ENCODE measurements at regions not wholly inside any gene's neighbourhood (a gene's known extent, or its start where the extent isn't known, plus 50 kb on each side); places are given as distances from the start of the nearest gene placed in this dataset.

GRCh38 chr12:88706286-88706685 is 126.0 kb upstream of the KITLG start:
- H3K4me1 ChIP-seq (ENCODE audit: control insufficient read depth in 2 of 3, insufficient read depth in 2 of 3, low read depth in 1 of 3, low read length in 3 of 3), result no peaks in the 10 kb centered on the region
- intact Hi-C loops (cut with DNase I), result no loop called here
- FAIRE-seq, result no peak

GRCh38 chr12:88703790-88704189 is 123.5 kb upstream of the KITLG start:
- TF ChIP-seq CTCF (IDR thresholded peaks at IDR 0.05; ENCODE audit: borderline replicate concordance, extremely low read depth, insufficient read depth), result no peak
- H3K9me3 ChIP-seq (ENCODE audit: control insufficient read depth in 2 of 3, insufficient read depth in 1 of 3, low read length in 3 of 3), result peaks cover 0 to 7% (median 0%) of the 10 kb centered on the region in 3 donors
- DNase-seq, result no peak
- no peak overlapping the region for H3K9ac ChIP-seq (ENCODE audit: low read length in 3 of 3)
- H3K27ac ChIP-seq (ENCODE audit: low read depth in 2 of 2, low read length in 2 of 2), result no peak overlapping the region
- no peaks in the 10 kb centered on the region for H3K4me1 ChIP-seq (ENCODE audit: control insufficient read depth in 2 of 3, insufficient read depth in 2 of 3, low read depth in 1 of 3, low read length in 3 of 3)
- no peak for FAIRE-seq
- H3K36me3 ChIP-seq (ENCODE audit: control insufficient read depth in 2 of 3, insufficient read depth in 3 of 3, low read length in 3 of 3), result no peaks in the 10 kb centered on the region
- H3K4me3 ChIP-seq (ENCODE audit: low read length in 3 of 3), result no peak overlapping the region
- intact Hi-C loops (cut with DNase I), result no loop called here
- no peaks in the 10 kb centered on the region for H3K27me3 ChIP-seq (ENCODE audit: control insufficient read depth, insufficient read depth, low read length)

More at GRCh38 chr12:88706286-88706685, 126.0 kb upstream of the KITLG start:
- H3K27ac ChIP-seq (ENCODE audit: low read depth in 2 of 2, low read length in 2 of 2), result no peak overlapping the region
- no peaks in the 10 kb centered on the region for H3K36me3 ChIP-seq (ENCODE audit: control insufficient read depth in 2 of 3, insufficient read depth in 3 of 3, low read length in 3 of 3)
- no peak for TF ChIP-seq CTCF (IDR thresholded peaks at IDR 0.05; ENCODE audit: borderline replicate concordance, extremely low read depth, insufficient read depth)
- DNase-seq, result no peak
- no peak overlapping the region for H3K4me3 ChIP-seq (ENCODE audit: low read length in 3 of 3)
- H3K9me3 ChIP-seq (ENCODE audit: control insufficient read depth in 2 of 3, insufficient read depth in 1 of 3, low read length in 3 of 3), result peaks cover 0 to 7% (median 0%) of the 10 kb centered on the region in 3 donors
- no peaks in the 10 kb centered on the region for H3K27me3 ChIP-seq (ENCODE audit: control insufficient read depth, insufficient read depth, low read length)
- no peak overlapping the region for H3K9ac ChIP-seq (ENCODE audit: low read length in 3 of 3)

- intact Hi-C loops (cut with DNase I), result no loop called here
- TF ChIP-seq CTCF (IDR thresholded peaks at IDR 0.05; ENCODE audit: borderline replicate concordance, extremely low read depth, insufficient read depth), result no peak
- FAIRE-seq, result no peak
These were observed 118.2 kb upstream of the KITLG start for GRCh38 chr12:88698471-88698870.

GRCh38 chr12:88693837-88694445 is 113.7 kb upstream of the KITLG start:
- H3K9ac ChIP-seq (ENCODE audit: low read length in 3 of 3), result no peak overlapping the region
- TF ChIP-seq CTCF (IDR thresholded peaks at IDR 0.05; ENCODE audit: borderline replicate concordance, extremely low read depth, insufficient read depth), result no peak
- FAIRE-seq (no peak), DNase-seq (no peak)
- H3K27me3 ChIP-seq (ENCODE audit: control insufficient read depth, insufficient read depth, low read length), result no peaks in the 10 kb centered on the region
- H3K9me3 ChIP-seq (ENCODE audit: control insufficient read depth in 2 of 3, insufficient read depth in 1 of 3, low read length in 3 of 3), result peaks cover 0 to 4% (median 0%) of the 10 kb centered on the region in 3 donors
- H3K36me3 ChIP-seq (ENCODE audit: control insufficient read depth in 2 of 3, insufficient read depth in 3 of 3, low read length in 3 of 3), result no peaks in the 10 kb centered on the region
- H3K27ac ChIP-seq (ENCODE audit: low read depth in 2 of 2, low read length in 2 of 2), result no peak overlapping the region
- intact Hi-C loops (cut with DNase I), result no loop called here
- no peak overlapping the region for H3K4me3 ChIP-seq (ENCODE audit: low read length in 3 of 3)
- no peaks in the 10 kb centered on the region for H3K4me1 ChIP-seq (ENCODE audit: control insufficient read depth in 2 of 3, insufficient read depth in 2 of 3, low read depth in 1 of 3, low read length in 3 of 3)

More at GRCh38 chr12:88698471-88698870, 118.2 kb upstream of the KITLG start:
- no peak overlapping the region for H3K27ac ChIP-seq (ENCODE audit: low read depth in 2 of 2, low read length in 2 of 2)
- H3K9me3 ChIP-seq (ENCODE audit: control insufficient read depth in 2 of 3, insufficient read depth in 1 of 3, low read length in 3 of 3), result peaks cover 0 to 4% (median 0%) of the 10 kb centered on the region in 3 donors
- no peaks in the 10 kb centered on the region for H3K27me3 ChIP-seq (ENCODE audit: control insufficient read depth, insufficient read depth, low read length)
- no peaks in the 10 kb centered on the region for H3K36me3 ChIP-seq (ENCODE audit: control insufficient read depth in 2 of 3, insufficient read depth in 3 of 3, low read length in 3 of 3)
- no peak overlapping the region for H3K4me3 ChIP-seq (ENCODE audit: low read length in 3 of 3)
- peak in 1 of 5 donors; percentile 1 for DNase-seq
- H3K9ac ChIP-seq (ENCODE audit: low read length in 3 of 3), result no peak overlapping the region
- H3K4me1 ChIP-seq (ENCODE audit: control insufficient read depth in 2 of 3, insufficient read depth in 2 of 3, low read depth in 1 of 3, low read length in 3 of 3), result no peaks in the 10 kb centered on the region

Data from kidney (tissue), 13 donors.